Aorta (tissue), 5 donors: ENCODE measurements at regions not wholly inside any gene's neighbourhood (a gene's known extent, or its start where the extent isn't known, plus 50 kb on each side); places are given as distances from the start of the nearest gene placed in this dataset.
"Not testable (repeated sequence)": the region's sequence is repeated elsewhere in the genome, so short reads cannot be mapped to it uniquely, and the experiment has no call there.

Experiments used
- ATAC-seq: fragments of 200-7000 bp; cut with Tn5 transposase; one replicate; pipeline ENCODE4 v1.9.1; 2022; ENCODE audit warnings: moderate library complexity; ENCODE audit not compliant: low FRiP score
- DNase-seq, 2 donors: peaks; one replicate each; pipeline ENCODE4 v3.0.0-alpha.2; 2020
- H3K27ac ChIP-seq, 2 donors: one replicate each; pipeline ENCODE4 v1.5.1; 2013; ENCODE audit warnings: low read length in 2 of 2, mild to moderate bottlenecking in 2 of 2, moderate library complexity in 2 of 2, control low read depth in 1 of 2, inconsistent platforms in 1 of 2, low read depth in 1 of 2
- H3K27me3 ChIP-seq, 2 donors: one replicate each; pipeline ENCODE4 v1.6.1; 2013; ENCODE audit warnings: control low read depth in 1 of 2, low read length in 1 of 2, mild to moderate bottlenecking in 1 of 2, moderate library complexity in 1 of 2; ENCODE audit not compliant: insufficient read depth in 2 of 2, control insufficient read depth in 1 of 2
- H3K36me3 ChIP-seq, 2 donors: one replicate each; pipeline ENCODE4 v1.6.1; 2013; ENCODE audit warnings: control low read depth in 1 of 2, low read length in 1 of 2, mild to moderate bottlenecking in 1 of 2; ENCODE audit not compliant: insufficient read depth in 2 of 2, control insufficient read depth in 1 of 2
- H3K4me1 ChIP-seq, 2 donors: one replicate each; pipeline ENCODE4 v1.6.1; 2013; ENCODE audit warnings: low read length in 2 of 2, control low read depth in 1 of 2, mild to moderate bottlenecking in 1 of 2, moderate library complexity in 1 of 2; ENCODE audit not compliant: insufficient read depth in 2 of 2, control insufficient read depth in 1 of 2
- H3K4me3 ChIP-seq, 2 donors: one replicate each; pipeline ENCODE4 v1.5.1; 2013; ENCODE audit warnings: low read length in 2 of 2, control low read depth in 1 of 2, mild to moderate bottlenecking in 1 of 2
- H3K9me3 ChIP-seq: one replicate; pipeline ENCODE4 v1.6.1; 2013; ENCODE audit warnings: mild to moderate bottlenecking, low read length; ENCODE audit not compliant: control insufficient read depth
- WGBS, 2 donors: extraction: QIAGEN DNeasy Blood & Tissue Kit; methylation state at CpG; one replicate each; pipeline ENCODE4 v1.1.7; 2013; 5-methylcytosine and 5-hydroxymethylcytosine counted together
- intact Hi-C, 2 donors: fragments of 100-400 bp; cut with DNase I; formaldehyde crosslinking; loops; one replicate each; pipeline versions ENCODE4 v1.14.2 to v1.15.0; 2022
- donor health status: healthy with polysubstance abuse.
- donor health status: Bipolar disorder and iron deficiency.
- donor health status: DM: no; HTN: no; CAD: no.
- donor health status: DM: no; HTN: no; CAD: no.
- donor health status: DM: yes; HTN: yes; CAD: no.

- no peak for ATAC-seq
- intact Hi-C loops: no loop called here
- no peak overlapping the region for H3K27ac ChIP-seq
- H3K4me3 ChIP-seq: no peak overlapping the region
- H3K9me3 ChIP-seq: peaks cover 3% of the 10 kb centered on the region
- no peaks in the 10 kb centered on the region for H3K27me3 ChIP-seq
- WGBS, 2 donors: 86 to 87% methylated on average over 2 of the region's 2 CpGs
- H3K4me1 ChIP-seq: no peaks in the 10 kb centered on the region
- H3K36me3 ChIP-seq: no peaks in the 10 kb centered on the region
- DNase-seq: no peak
Observed at GRCh38 chr3:8166014-8166413, 335.6 kb upstream of the LMCD1 start.

DNA sequence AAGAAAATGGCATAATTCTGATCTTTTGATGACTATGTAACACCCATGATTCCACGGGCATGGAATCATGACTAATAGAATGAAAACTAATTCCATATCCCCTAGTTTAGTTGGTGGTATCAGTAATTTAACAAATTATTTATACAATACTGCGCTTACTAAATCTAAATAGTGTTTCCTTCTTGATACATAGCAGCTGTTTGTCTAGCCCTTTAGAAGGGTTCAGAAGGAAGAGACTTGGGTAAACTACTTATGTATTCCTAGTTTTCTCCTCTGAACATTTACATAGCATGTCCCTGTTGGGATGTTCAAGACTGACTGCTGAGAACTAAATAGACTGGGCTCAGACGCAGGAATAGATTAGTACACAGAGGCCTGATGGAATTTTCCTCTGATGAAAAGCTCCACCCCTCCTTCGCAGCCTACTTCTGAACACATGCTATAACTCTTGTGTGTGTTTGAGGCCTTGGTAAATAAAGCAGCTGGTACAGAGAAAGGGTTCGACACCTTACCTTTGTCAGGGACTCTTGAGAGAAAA lies 330.6 kb upstream of the LMCD1 start:
- Histone ChIP-seq H3K4me1 (no peaks in the 10 kb centered on the region), H3K36me3 (no peaks in the 10 kb centered on the region), H3K4me3 (no peak overlapping the region), H3K27ac (no peak overlapping the region), H3K27me3 (no peaks in the 10 kb centered on the region), H3K9me3 (no peaks in the 10 kb centered on the region)
- WGBS, 2 donors: 91 to 92% methylated on average over 5 of the region's 5 CpGs
- no peak for ATAC-seq
- DNase-seq: no peak
- intact Hi-C loops: no loop called here

DNA sequence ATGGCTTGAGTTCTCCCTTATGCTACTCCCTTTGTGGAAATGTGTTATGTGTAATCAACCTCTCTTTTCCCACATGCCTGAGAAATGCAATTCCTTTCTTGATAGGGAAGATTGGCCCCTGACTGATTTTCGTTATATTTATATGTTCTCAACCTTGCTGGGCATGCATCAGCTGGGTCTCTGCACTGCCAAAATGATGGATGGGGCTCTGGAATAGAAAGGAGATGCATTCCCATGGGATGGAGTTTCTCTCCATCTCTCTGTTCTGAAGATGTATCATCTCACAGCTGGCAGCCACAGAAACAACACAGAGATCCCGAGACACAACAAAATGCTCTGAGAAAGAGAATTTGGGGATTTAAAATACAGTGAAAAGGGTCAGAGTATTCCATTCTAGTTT lies 327.7 kb upstream of the LMCD1 start:
- Histone ChIP-seq H3K36me3 (no peaks in the 10 kb centered on the region), H3K4me3 (no peak overlapping the region), H3K9me3 (no peaks in the 10 kb centered on the region), H3K4me1 (no peaks in the 10 kb centered on the region), H3K27me3 (no peaks in the 10 kb centered on the region), H3K27ac (no peak overlapping the region)
- WGBS, 2 donors: 19 to 22% methylated on average over 2 of the region's 2 CpGs
- no peak for DNase-seq
- ATAC-seq: no peak
- intact Hi-C loops: no loop called here

- 86 to 87% methylated on average over 10 of the region's 10 CpGs for WGBS, 2 donors
- ATAC-seq: not testable (repeated sequence)
Observed at GRCh38 chr3:8176759-8177483, 324.7 kb upstream of the LMCD1 start.

DNA sequence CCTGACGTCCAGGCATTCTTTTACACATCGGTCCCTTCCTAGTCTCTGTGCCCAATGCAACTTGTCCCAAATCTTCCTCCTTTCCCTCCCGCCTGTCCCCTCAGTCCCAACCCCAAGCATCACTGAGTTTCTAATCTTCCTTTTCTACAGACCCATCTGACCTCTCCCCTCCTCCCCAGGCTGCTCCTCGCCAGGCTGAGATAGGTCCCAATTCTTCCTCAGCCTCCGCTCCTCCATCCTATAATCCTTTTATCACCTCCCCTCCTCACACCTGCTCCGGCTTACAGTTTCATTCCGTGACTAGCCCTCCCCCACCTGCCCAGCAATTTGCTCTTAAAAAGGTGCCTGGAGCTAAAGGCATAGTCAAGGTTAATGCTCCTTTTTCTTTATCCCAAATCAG lies 323.1 kb upstream of the LMCD1 start:
- H3K27me3 ChIP-seq, H3K9me3 ChIP-seq, H3K4me1 ChIP-seq, intact Hi-C loops, DNase-seq, H3K36me3 ChIP-seq, ATAC-seq, H3K27ac ChIP-seq, H3K4me3 ChIP-seq: not testable (repeated sequence)
- 88 to 89% methylated on average over 7 of the region's 7 CpGs for WGBS, 2 donors

More at GRCh38 chr3:8176759-8177483, 324.7 kb upstream of the LMCD1 start:
- H3K4me3 ChIP-seq, H3K9me3 ChIP-seq, intact Hi-C loops, DNase-seq, H3K27ac ChIP-seq, H3K4me1 ChIP-seq, H3K27me3 ChIP-seq, H3K36me3 ChIP-seq: not testable (repeated sequence)

- ATAC-seq (no peak), DNase-seq (no peak)
- intact Hi-C loops: no loop called here
- Histone ChIP-seq H3K36me3 (no peaks in the 10 kb centered on the region), H3K4me1 (peaks cover 0 to 2% of the 10 kb centered on the region in 2 donors), H3K4me3 (no peak overlapping the region), H3K9me3 (no peaks in the 10 kb centered on the region), H3K27me3 (no peaks in the 10 kb centered on the region), H3K27ac (no peak overlapping the region)
- WGBS, 2 donors: 75 to 88% methylated on average over 1 of the region's 1 CpG
Observed at GRCh38 chr3:8182904-8183303, 318.7 kb upstream of the LMCD1 start.

DNA sequence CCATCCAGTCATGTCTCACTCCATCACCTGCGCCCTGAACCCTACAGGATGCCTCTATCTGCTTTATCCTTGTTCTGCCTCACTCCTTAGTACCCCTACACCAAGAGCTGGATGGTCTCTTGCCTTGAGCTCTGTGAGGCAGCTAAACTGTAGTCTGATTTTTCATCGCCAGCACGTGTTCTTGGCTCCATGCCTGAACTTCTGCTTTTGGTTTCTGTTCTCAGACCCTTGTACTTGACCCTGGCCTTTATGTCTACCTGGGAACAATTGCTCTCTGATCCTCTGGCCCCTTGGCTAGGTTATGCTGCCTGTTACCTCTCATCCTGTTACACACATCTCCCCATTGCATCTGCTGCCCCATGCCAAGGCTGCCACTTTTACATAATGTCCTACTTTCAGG lies 318.0 kb upstream of the LMCD1 start:
- Histone ChIP-seq H3K27ac (no peak overlapping the region), H3K36me3 (no peaks in the 10 kb centered on the region), H3K4me3 (no peak overlapping the region), H3K27me3 (no peaks in the 10 kb centered on the region), H3K9me3 (no peaks in the 10 kb centered on the region), H3K4me1 (peaks cover 0 to 2% of the 10 kb centered on the region in 2 donors)
- ATAC-seq: no peak
- 56 to 61% methylated on average over 3 of the region's 3 CpGs for WGBS, 2 donors
- intact Hi-C loops: no loop called here
- no peak for DNase-seq

- 96 to 97% methylated on average over 3 of the region's 3 CpGs for WGBS, 2 donors
- Histone ChIP-seq H3K4me3 (no peak overlapping the region), H3K27me3 (no peaks in the 10 kb centered on the region), H3K27ac (no peak overlapping the region), H3K9me3 (no peaks in the 10 kb centered on the region), H3K36me3 (no peaks in the 10 kb centered on the region), H3K4me1 (peaks cover 0 to 2% of the 10 kb centered on the region in 2 donors)
- ATAC-seq (no peak), DNase-seq (no peak)
- intact Hi-C loops: no loop called here
Observed at GRCh38 chr3:8186213-8186612, 315.4 kb upstream of the LMCD1 start.

- intact Hi-C loops: no loop called here
- H3K27me3 ChIP-seq: no peaks in the 10 kb centered on the region
- DNase-seq (no peak), ATAC-seq (no peak)
- no peaks in the 10 kb centered on the region for H3K9me3 ChIP-seq
- no peaks in the 10 kb centered on the region for H3K4me1 ChIP-seq
- no peaks in the 10 kb centered on the region for H3K36me3 ChIP-seq
- no peak overlapping the region for H3K27ac ChIP-seq
- 94 to 95% methylated on average over 5 of the region's 5 CpGs for WGBS, 2 donors
- no peak overlapping the region for H3K4me3 ChIP-seq
Observed at GRCh38 chr3:8187996-8188395, 313.6 kb upstream of the LMCD1 start.
